ENCODE measurements at regions not wholly inside any gene's neighbourhood (a gene's known extent, or its start where the extent isn't known, plus 50 kb on each side); places are given as distances from the start of the nearest gene placed in this dataset.

GRCh38 chr5:2227433-2227832 lies 344.7 kb upstream of the IRX4 start:
- H3K36me3 Mint-ChIP-seq = no peaks in the 10 kb centered on the region
- no peaks in the 10 kb centered on the region for H3K9me3 Mint-ChIP-seq
- H3K4me1 Mint-ChIP-seq = no peaks in the 10 kb centered on the region
- no peak overlapping the region for H3K4me3 Mint-ChIP-seq
- peak; percentile 41 for ATAC-seq
- H3K27me3 Mint-ChIP-seq = peaks cover 8% of the 10 kb centered on the region
- H3K27ac Mint-ChIP-seq = no peak overlapping the region

DNA sequence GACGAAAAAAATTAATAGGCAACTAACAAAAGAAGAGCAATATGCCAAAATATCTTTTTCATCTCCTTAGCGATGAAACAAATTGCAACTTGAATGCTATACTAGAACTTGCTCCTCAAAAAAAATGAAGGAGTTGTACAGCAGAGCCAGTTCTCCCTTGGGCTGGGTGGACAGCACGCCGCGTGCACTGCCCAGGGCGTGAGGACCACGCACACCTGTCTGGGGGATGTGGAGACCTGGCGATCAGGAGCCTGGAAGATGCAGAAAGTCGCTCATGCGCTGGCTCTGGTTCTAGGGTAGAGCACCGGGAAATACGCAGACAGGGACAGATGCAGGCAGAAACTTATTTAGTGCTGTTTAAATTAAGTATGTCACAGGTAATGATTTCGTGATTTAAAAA lies 342.0 kb upstream of the IRX4 start:
- H3K27me3 Mint-ChIP-seq = no peaks in the 10 kb centered on the region
- no peaks in the 10 kb centered on the region for H3K4me1 Mint-ChIP-seq
- H3K9me3 Mint-ChIP-seq = peaks cover under 1% of the 10 kb centered on the region
- H3K27ac Mint-ChIP-seq = no peak overlapping the region
- H3K36me3 Mint-ChIP-seq = no peaks in the 10 kb centered on the region
- H3K4me3 Mint-ChIP-seq = no peak overlapping the region
- no peak for ATAC-seq

DNA sequence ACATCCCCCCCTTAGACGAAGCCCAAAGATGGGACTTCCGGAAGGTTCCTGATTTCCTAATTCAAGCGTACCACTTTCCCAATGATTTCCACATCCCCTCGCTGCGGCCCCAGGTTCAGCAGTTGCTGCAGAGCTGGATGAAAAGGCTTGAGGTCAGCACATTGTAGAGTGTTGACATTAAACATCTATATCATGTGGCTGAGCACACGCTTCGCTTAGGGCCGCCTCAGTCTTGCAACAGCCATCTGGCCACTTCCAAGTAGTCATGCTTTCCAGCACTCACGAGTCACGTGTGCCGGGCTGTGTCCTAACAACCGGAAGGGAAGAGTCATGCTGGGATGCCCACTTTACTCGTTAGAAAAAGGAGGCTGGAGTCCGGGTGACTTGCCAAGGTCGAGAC lies 340.6 kb upstream of the IRX4 start:
- no peaks in the 10 kb centered on the region for H3K36me3 Mint-ChIP-seq
- H3K27me3 Mint-ChIP-seq = no peaks in the 10 kb centered on the region
- no peak for ATAC-seq
- H3K9me3 Mint-ChIP-seq = peaks cover 10% of the 10 kb centered on the region
- no peaks in the 10 kb centered on the region for H3K4me1 Mint-ChIP-seq
- H3K27ac Mint-ChIP-seq = no peak overlapping the region
- no peak overlapping the region for H3K4me3 Mint-ChIP-seq

DNA sequence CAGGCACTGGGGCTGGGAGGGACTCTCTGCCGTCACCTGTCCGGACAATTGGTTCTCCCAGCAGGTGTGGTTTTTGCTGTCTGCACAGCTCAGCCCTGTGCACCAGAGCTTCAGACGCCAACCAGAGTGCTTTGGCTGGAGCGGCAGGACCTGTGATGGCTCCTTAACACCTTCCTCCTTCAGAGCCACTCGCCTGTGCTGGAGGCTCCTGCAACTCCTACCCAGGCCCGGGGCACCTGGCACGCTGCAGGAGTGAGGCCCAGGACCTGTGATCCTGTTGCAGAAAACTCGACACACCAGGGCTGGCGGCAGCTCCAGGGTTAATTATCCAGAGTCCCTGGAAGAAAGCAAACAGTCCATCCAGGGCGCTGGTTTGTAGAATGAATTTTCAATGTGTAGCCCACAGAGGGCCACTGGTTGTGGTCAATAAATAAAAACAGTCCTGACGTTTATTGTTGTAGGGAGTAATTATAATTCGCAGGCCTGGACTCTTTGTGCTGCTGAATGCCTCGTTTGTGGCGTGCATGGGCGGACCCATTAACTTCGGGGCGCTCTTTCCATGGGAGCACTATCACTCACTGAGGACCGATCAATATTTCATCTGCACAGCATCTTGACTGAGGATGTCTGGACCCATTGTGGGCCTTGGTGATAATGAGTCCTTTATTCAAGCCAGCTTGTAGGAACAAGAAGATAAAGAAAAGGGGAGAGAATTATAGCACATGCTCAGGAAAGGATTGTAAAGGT lies 339.7 kb upstream of the IRX4 start:
- H3K4me1 Mint-ChIP-seq = no peaks in the 10 kb centered on the region

DNA sequence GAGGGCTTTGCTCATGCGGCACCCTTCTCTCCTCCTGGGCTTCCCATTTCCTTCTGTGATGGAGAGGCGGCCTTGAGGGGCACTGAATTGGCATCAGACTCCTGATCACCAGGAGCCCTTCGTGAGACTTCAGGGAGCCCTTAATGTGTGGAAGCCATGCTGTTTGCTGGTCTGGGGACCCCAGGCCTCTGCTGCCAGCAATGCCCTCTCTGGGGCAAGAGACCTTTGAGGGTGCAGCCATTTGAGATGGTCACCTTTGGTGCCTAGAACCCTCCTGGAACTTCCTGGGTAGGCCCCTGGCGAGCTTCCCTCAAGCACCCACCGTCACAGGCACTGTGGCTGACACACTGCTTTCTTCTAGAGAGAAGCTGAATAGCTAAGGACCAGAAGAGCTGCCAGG lies 338.7 kb upstream of the IRX4 start:
- Mint-ChIP-seq H3K4me3 (no peak overlapping the region), H3K9me3 (peaks cover 10% of the 10 kb centered on the region), H3K27me3 (no peaks in the 10 kb centered on the region), H3K4me1 (no peaks in the 10 kb centered on the region), H3K36me3 (no peaks in the 10 kb centered on the region), H3K27ac (no peak overlapping the region)
- ATAC-seq = no peak

More for the DNA sequence above, 339.7 kb upstream of the IRX4 start:
- peaks cover 10% of the 10 kb centered on the region for H3K9me3 Mint-ChIP-seq
- H3K36me3 Mint-ChIP-seq = no peaks in the 10 kb centered on the region
- no peak for ATAC-seq
- H3K27me3 Mint-ChIP-seq = no peaks in the 10 kb centered on the region
- no peak overlapping the region for H3K4me3 Mint-ChIP-seq
- H3K27ac Mint-ChIP-seq = no peak overlapping the region

- no peak for ATAC-seq
- Mint-ChIP-seq H3K36me3 (no peaks in the 10 kb centered on the region), H3K27me3 (no peaks in the 10 kb centered on the region), H3K4me3 (no peak overlapping the region), H3K4me1 (no peaks in the 10 kb centered on the region), H3K27ac (no peak overlapping the region), H3K9me3 (peaks cover 10% of the 10 kb centered on the region)
These were observed 338.0 kb upstream of the IRX4 start for GRCh38 chr5:2220741-2221140.

- H3K27me3 Mint-ChIP-seq = no peaks in the 10 kb centered on the region
- H3K27ac Mint-ChIP-seq = no peak overlapping the region
- ATAC-seq = no peak
- H3K9me3 Mint-ChIP-seq = peaks cover 10% of the 10 kb centered on the region
- H3K36me3 Mint-ChIP-seq = no peaks in the 10 kb centered on the region
- no peak overlapping the region for H3K4me3 Mint-ChIP-seq
- H3K4me1 Mint-ChIP-seq = no peaks in the 10 kb centered on the region
These were observed 336.5 kb upstream of the IRX4 start for GRCh38 chr5:2219149-2219776.

GRCh38 chr5:2217219-2217618 lies 334.5 kb upstream of the IRX4 start:
- Mint-ChIP-seq H3K4me3 (no peak overlapping the region), H3K36me3 (no peaks in the 10 kb centered on the region), H3K27me3 (no peaks in the 10 kb centered on the region), H3K27ac (no peak overlapping the region), H3K4me1 (no peaks in the 10 kb centered on the region), H3K9me3 (peaks cover 10% of the 10 kb centered on the region)
- ATAC-seq = no peak

GRCh38 chr5:2214910-2215590 lies 332.3 kb upstream of the IRX4 start:
- no peak for ATAC-seq
- Mint-ChIP-seq H3K4me1 (no peaks in the 10 kb centered on the region), H3K9me3 (peaks cover 10% of the 10 kb centered on the region), H3K4me3 (no peak overlapping the region), H3K27ac (no peak overlapping the region), H3K27me3 (no peaks in the 10 kb centered on the region), H3K36me3 (no peaks in the 10 kb centered on the region)

DNA sequence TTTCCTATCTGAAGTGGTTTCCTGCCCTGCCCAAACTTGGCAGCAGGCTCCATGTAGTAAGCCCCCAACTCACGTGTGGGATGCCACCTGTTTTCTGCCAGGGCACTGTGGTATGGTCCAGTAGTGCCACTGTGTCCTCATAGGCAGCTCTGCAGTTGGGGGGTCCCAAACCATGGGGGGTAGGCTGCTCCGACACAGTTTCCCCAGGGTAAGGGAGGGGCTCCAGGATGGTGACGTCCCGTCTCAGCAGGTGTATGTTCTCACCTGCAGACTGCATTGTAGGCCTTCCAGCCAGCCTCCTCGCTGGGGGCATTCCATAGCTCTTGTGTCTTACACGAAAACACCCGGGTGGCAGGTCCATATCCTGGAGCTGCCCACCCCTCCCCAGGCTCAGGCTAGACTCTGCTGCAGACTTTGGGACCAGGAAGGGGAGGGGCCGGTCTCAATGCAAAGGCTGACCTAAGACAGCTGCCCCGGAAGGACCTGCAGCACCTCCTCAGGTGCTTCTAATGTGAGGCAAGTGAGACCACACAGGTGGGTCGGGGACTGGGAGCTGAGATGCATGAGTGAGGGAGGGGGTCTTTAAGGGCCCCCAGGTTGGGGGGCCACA lies 330.5 kb upstream of the IRX4 start:
- no peak for ATAC-seq

GRCh38 chr5:2212481-2212880 lies 329.8 kb upstream of the IRX4 start:
- Mint-ChIP-seq H3K27me3 (no peaks in the 10 kb centered on the region), H3K36me3 (no peaks in the 10 kb centered on the region), H3K27ac (no peak overlapping the region), H3K9me3 (no peaks in the 10 kb centered on the region), H3K4me1 (no peaks in the 10 kb centered on the region), H3K4me3 (no peak overlapping the region)
- ATAC-seq = no peak

More for the DNA sequence above, 330.5 kb upstream of the IRX4 start:
- H3K4me3 Mint-ChIP-seq = no peak overlapping the region
- no peaks in the 10 kb centered on the region for H3K27me3 Mint-ChIP-seq
- no peaks in the 10 kb centered on the region for H3K36me3 Mint-ChIP-seq
- no peak overlapping the region for H3K27ac Mint-ChIP-seq
- no peaks in the 10 kb centered on the region for H3K9me3 Mint-ChIP-seq
- H3K4me1 Mint-ChIP-seq = no peaks in the 10 kb centered on the region

- Mint-ChIP-seq H3K27ac (no peak overlapping the region), H3K4me3 (no peak overlapping the region), H3K9me3 (no peaks in the 10 kb centered on the region), H3K27me3 (no peaks in the 10 kb centered on the region), H3K36me3 (no peaks in the 10 kb centered on the region), H3K4me1 (no peaks in the 10 kb centered on the region)
- ATAC-seq = no peak
These were observed 325.5 kb upstream of the IRX4 start for GRCh38 chr5:2208239-2208544.

GRCh38 chr5:2207416-2208238 lies 324.9 kb upstream of the IRX4 start:
- no peaks in the 10 kb centered on the region for H3K9me3 Mint-ChIP-seq
- H3K27ac Mint-ChIP-seq = no peak overlapping the region

GRCh38 chr5:2207109-2207399 lies 324.3 kb upstream of the IRX4 start:
- Mint-ChIP-seq H3K27me3 (no peaks in the 10 kb centered on the region), H3K27ac (no peak overlapping the region), H3K9me3 (no peaks in the 10 kb centered on the region), H3K36me3 (no peaks in the 10 kb centered on the region), H3K4me3 (no peak overlapping the region), H3K4me1 (no peaks in the 10 kb centered on the region)
- no peak for ATAC-seq

More at GRCh38 chr5:2207416-2208238, 324.9 kb upstream of the IRX4 start:
- no peaks in the 10 kb centered on the region for H3K27me3 Mint-ChIP-seq
- H3K4me1 Mint-ChIP-seq = no peaks in the 10 kb centered on the region
- no peak for ATAC-seq
- no peaks in the 10 kb centered on the region for H3K36me3 Mint-ChIP-seq
- no peak overlapping the region for H3K4me3 Mint-ChIP-seq
